Endothelial cell of umbilical vein (primary cell): ENCODE measurements at regions not wholly inside any gene's neighbourhood (a gene's known extent, or its start where the extent isn't known, plus 50 kb on each side); places are given as distances from the start of the nearest gene placed in this dataset.

Experiments
- BruUV-seq: library from RNA; stranded (reverse); fragments of 400-500 nt; replicated peaks from 2 replicates; lab custom pipeline; 2021; lab: Mats Ljungman, UMichigan
- CTCF ChIA-PET: fragments of 300-600, 350-600 bp; sonication (Branson Sonifier 250); formaldehyde crosslinking; loops from one replicate; lab custom pipeline; 2021; ENCODE audit warnings: antibody characterized with exemption, inconsistent platforms; lab: Charles Lee
- POLR2A ChIA-PET: fragments of 300-600, 350-600 bp; sonication (Branson Sonifier 250); formaldehyde crosslinking; loops from one replicate; lab custom pipeline; 2021; ENCODE audit warnings: antibody characterized with exemption, inconsistent platforms; lab: Charles Lee
- DNase-seq: peaks from one replicate; pipeline ENCODE4 v3.0.0-alpha.2; 2011; ENCODE audit warnings: low read depth, low spot score
- FAIRE-seq: peaks from 2 replicates; lab custom pipeline; 2011; peaks lifted over from hg19 to GRCh38; lab: Jason Lieb, UNC
- H2AFZ ChIP-seq: 2 replicates; pipeline ENCODE4 v1.6.0; 2012; ENCODE audit warnings: low read depth, low read length, control low read depth, inconsistent platforms
- H3K27ac ChIP-seq: 2 replicates; pipeline ENCODE4 v1.5.1; 2011; ENCODE audit warnings: low read depth, mild to moderate bottlenecking, control low read depth, low read length, moderate library complexity; ENCODE audit not compliant: insufficient read depth
- H3K27me3 ChIP-seq, 2 experiments: 2 replicates each; pipeline versions ENCODE4 v1.6.0 to v1.6.1; 2011; ENCODE audit warnings: low read length in 2 of 2, mixed read lengths in 1 of 2; ENCODE audit not compliant: control insufficient read depth in 2 of 2, insufficient read depth in 2 of 2
- H3K36me3 ChIP-seq, 2 experiments: 2 replicates in 1 of 2; 3 replicates in 1 of 2; pipeline ENCODE4 v1.5.1; 2011; ENCODE audit warnings: low read length in 2 of 2, mild to moderate bottlenecking in 1 of 2, moderate library complexity in 1 of 2; ENCODE audit not compliant: control insufficient read depth in 2 of 2, insufficient read depth in 2 of 2; ENCODE audit errors: extremely low read depth in 1 of 2
- H3K4me1 ChIP-seq: 3 replicates; pipeline ENCODE4 v1.5.1; 2011; ENCODE audit warnings: mild to moderate bottlenecking, low read length; ENCODE audit not compliant: control insufficient read depth, insufficient read depth; ENCODE audit errors: extremely low read depth
- H3K4me2 ChIP-seq: 2 replicates; pipeline ENCODE4 v1.6.1; 2011; ENCODE audit warnings: low read length, control low read depth, mixed read lengths; ENCODE audit not compliant: insufficient read depth
- H3K4me3 ChIP-seq, 3 experiments: fragments of 200-600 bp in 1 of 3; sonication (generic), shearing (Covaris generic) in 1 of 3; replicated peaks in 1 of 3; 2 replicates each; pipeline ENCODE4 v1.5.1; 2011 to 2016; ENCODE audit warnings: control low read depth in 3 of 3, low read length in 3 of 3, mild to moderate bottlenecking in 2 of 3, inconsistent platforms in 1 of 3, low read depth in 1 of 3, moderate library complexity in 1 of 3; ENCODE audit not compliant: insufficient read depth in 1 of 3
- H3K79me2 ChIP-seq: 2 replicates; pipeline ENCODE4 v1.6.0; 2012; ENCODE audit warnings: low read length, inconsistent platforms; ENCODE audit not compliant: control insufficient read depth, insufficient read depth
- H3K9ac ChIP-seq: replicated peaks from 2 replicates; pipeline ENCODE3; 2011; ENCODE audit warnings: low read length, control low read depth; ENCODE audit not compliant: insufficient read depth; ENCODE audit errors: extremely low read depth
- H3K9me1 ChIP-seq: replicated peaks from 3 replicates; pipeline ENCODE4 v1.6.0; 2011; ENCODE audit warnings: mild to moderate bottlenecking, low read length; ENCODE audit not compliant: control insufficient read depth, insufficient read depth; ENCODE audit errors: extremely low read depth
- H3K9me3 ChIP-seq: replicated peaks from 2 replicates; pipeline ENCODE4 v1.5.1; 2012; ENCODE audit warnings: low read length, inconsistent platforms; ENCODE audit not compliant: control insufficient read depth, insufficient read depth
- H4K20me1 ChIP-seq: replicated peaks from 2 replicates; pipeline ENCODE3; 2011; ENCODE audit warnings: mild to moderate bottlenecking, low read length; ENCODE audit not compliant: control insufficient read depth, insufficient read depth; ENCODE audit errors: extremely low read depth
- CTCF ChIP-seq, 2 donors: IDR thresholded peaks; 1 replicate in 1 of 2; 2 replicates in 1 of 2; pipeline ENCODE4 v1.5.1; 2011; ENCODE audit warnings: low read length in 2 of 2, mild to moderate bottlenecking in 2 of 2, moderate library complexity in 2 of 2, control low read depth in 1 of 2, inconsistent platforms in 1 of 2, low read depth in 1 of 2; ENCODE audit not compliant: insufficient read depth in 1 of 2; ENCODE audit errors: extremely low read depth in 1 of 2
- EZH2 ChIP-seq: IDR thresholded peaks from 2 replicates; pipeline ENCODE4 v1.6.1; 2012; ENCODE audit warnings: borderline replicate concordance, low read depth, mild to moderate bottlenecking, moderate library complexity, low read length, inconsistent platforms; ENCODE audit not compliant: severe bottlenecking
- FOS ChIP-seq: IDR thresholded peaks from 2 replicates; pipeline ENCODE4 v1.6.1; 2011; ENCODE audit warnings: mild to moderate bottlenecking, low read length, moderate library complexity, borderline replicate concordance; ENCODE audit not compliant: insufficient read depth
- GATA2 ChIP-seq: IDR thresholded peaks from 2 replicates; pipeline ENCODE4 v1.7.0; 2011; ENCODE audit warnings: low read depth, mild to moderate bottlenecking, moderate library complexity, mixed read lengths, low read length; ENCODE audit not compliant: insufficient read length, insufficient read depth
- JUN ChIP-seq: IDR thresholded peaks from 2 replicates; pipeline ENCODE4 v1.6.1; 2011; ENCODE audit warnings: borderline replicate concordance, low read depth; ENCODE audit not compliant: insufficient read length, insufficient read depth
- MAX ChIP-seq: IDR thresholded peaks from 2 replicates; pipeline ENCODE4 v1.6.1; 2011; ENCODE audit not compliant: insufficient read depth, insufficient read length
- MYC ChIP-seq: IDR thresholded peaks from one replicate; pipeline ENCODE4 v1.6.1; 2011; ENCODE audit warnings: mild to moderate bottlenecking, low read depth, low read length
- POLR2A ChIP-seq: IDR thresholded peaks from 2 replicates; pipeline ENCODE4 v1.6.1; 2012; ENCODE audit warnings: low read depth, mild to moderate bottlenecking, control low read depth, low read length
- POLR2AphosphoS5 ChIP-seq: IDR thresholded peaks from 2 replicates; pipeline ENCODE4 v1.6.1; 2012; ENCODE audit warnings: low read depth, mild to moderate bottlenecking, control low read depth, low read length, moderate library complexity; ENCODE audit not compliant: insufficient read depth
- dilution Hi-C: fragments of 300-500 bp; cut with MboI; formaldehyde crosslinking; loops from one replicate; pipeline ENCODE4 v1.15.0; 2019; ENCODE audit warnings: low sequenced_read_pairs; ENCODE audit not compliant: extremely low pct_ligation_motif_present
- intact Hi-C: fragments of 100-400 bp; cut with micrococcal nuclease; formaldehyde crosslinking; loops from one replicate; pipeline ENCODE4 v1.10.0; 2022

GRCh38 chr7:118110178-118110925 is 73.6 kb upstream of the LSM8 start:
- no peak overlapping the region for H3K4me3 ChIP-seq
- no TSS peak for BruUV-seq
- H3K79me2 ChIP-seq, result no peaks in the 10 kb centered on the region
- no peaks in the 10 kb centered on the region for H3K9me1 ChIP-seq
- H3K36me3 ChIP-seq, result no peaks in the 10 kb centered on the region
- intact Hi-C loops, result no loop called here
- CTCF ChIA-PET, result no interaction called here
- H3K9me3 ChIP-seq, result no peaks in the 10 kb centered on the region
- FAIRE-seq (no peak), DNase-seq (no peak)
- no peak overlapping the region for H3K27ac ChIP-seq
- H2AFZ ChIP-seq, result no peak overlapping the region
- no peaks in the 10 kb centered on the region for H4K20me1 ChIP-seq
- POLR2A ChIA-PET, result no interaction called here
- H3K4me2 ChIP-seq, result no peak overlapping the region
- dilution Hi-C loops, result no loop called here
- no peak overlapping the region for H3K9ac ChIP-seq
- H3K27me3 ChIP-seq, result no peaks in the 10 kb centered on the region
- no peaks in the 10 kb centered on the region for H3K4me1 ChIP-seq
- TF ChIP-seq EZH2 (no peak), FOS (no peak)

GRCh38 chr7:118111347-118111746 is 72.6 kb upstream of the LSM8 start:
- dilution Hi-C loops, result no loop called here
- no peaks in the 10 kb centered on the region for H3K9me3 ChIP-seq
- H3K9ac ChIP-seq, result no peak overlapping the region
- no peaks in the 10 kb centered on the region for H3K79me2 ChIP-seq
- H3K4me3 ChIP-seq, result no peak overlapping the region
- intact Hi-C loops, result no loop called here
- no peak overlapping the region for H3K4me2 ChIP-seq
- ChIA-PET CTCF (no interaction called here), POLR2A (no interaction called here)
- no peaks in the 10 kb centered on the region for H3K27me3 ChIP-seq
- no peaks in the 10 kb centered on the region for H3K36me3 ChIP-seq
- no peak overlapping the region for H2AFZ ChIP-seq
- no TSS peak for BruUV-seq
- TF ChIP-seq FOS (no peak), MAX (no peak), CTCF (IDR thresholded peaks at IDR 0.05; ENCODE audit: extremely low read depth in 1 of 2, insufficient read depth in 1 of 2, low read depth in 1 of 2, low read length in 2 of 2) (no peak), POLR2AphosphoS5 (no peak), EZH2 (no peak), GATA2 (no peak), POLR2A (no peak), MYC (no peak), JUN (no peak)
- no peak for FAIRE-seq
- no peaks in the 10 kb centered on the region for H4K20me1 ChIP-seq
- no peaks in the 10 kb centered on the region for H3K4me1 ChIP-seq
- no peaks in the 10 kb centered on the region for H3K9me1 ChIP-seq
- DNase-seq, result no peak
- H3K27ac ChIP-seq, result no peak overlapping the region
